ENCODE measurements at regions not wholly inside any gene's neighbourhood (a gene's known extent, or its start where the extent isn't known, plus 50 kb on each side); places are given as distances from the start of the nearest gene placed in this dataset.

DNA sequence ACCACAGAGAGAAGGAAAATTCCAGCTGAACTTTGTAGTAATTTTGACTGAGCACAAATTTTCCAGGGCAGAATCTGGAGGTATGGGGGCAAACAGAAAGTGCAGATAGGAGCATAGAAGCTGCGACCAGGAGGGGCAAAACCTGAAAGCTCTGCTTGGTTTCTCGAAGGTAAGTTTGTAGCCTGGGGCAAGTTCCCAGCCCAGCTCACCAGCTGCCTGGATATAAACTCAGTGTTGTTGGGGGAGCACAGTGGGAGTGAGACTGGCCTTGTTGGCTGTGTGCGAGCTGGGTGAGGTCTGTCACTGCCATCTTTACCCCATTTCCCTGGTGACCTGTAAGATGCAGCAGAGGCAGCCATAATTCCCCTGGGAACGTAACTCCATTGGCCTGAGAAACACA is 213.5 kb upstream of the POF1B start:
- H3K4me1 Mint-ChIP-seq (ENCODE audit: insufficient read depth, unreplicated experiment) = no peaks in the 10 kb centered on the region
- no peaks in the 10 kb centered on the region for H3K36me3 Mint-ChIP-seq (ENCODE audit: insufficient read depth, unreplicated experiment)
- ChIA-PET POLR2A (no interaction called here), CTCF (no interaction called here)
- H3K27ac Mint-ChIP-seq (ENCODE audit: low read depth, unreplicated experiment) = no peak overlapping the region
- no peaks in the 10 kb centered on the region for H3K9me3 Mint-ChIP-seq (ENCODE audit: unreplicated experiment)
- BruUV-seq (replicated peaks) = no TSS peak
- H3K4me3 Mint-ChIP-seq (ENCODE audit: unreplicated experiment) = no peak overlapping the region
- DNase-seq (ENCODE audit: unreplicated experiment) = no peak
- TF ChIP-seq CTCF (IDR thresholded peaks at IDR 0.05; ENCODE audit: unreplicated experiment) = no peak
- no peaks in the 10 kb centered on the region for H3K27me3 Mint-ChIP-seq (ENCODE audit: insufficient read depth, unreplicated experiment)
- intact Hi-C loops (cut with micrococcal nuclease) = no loop called here

DNA sequence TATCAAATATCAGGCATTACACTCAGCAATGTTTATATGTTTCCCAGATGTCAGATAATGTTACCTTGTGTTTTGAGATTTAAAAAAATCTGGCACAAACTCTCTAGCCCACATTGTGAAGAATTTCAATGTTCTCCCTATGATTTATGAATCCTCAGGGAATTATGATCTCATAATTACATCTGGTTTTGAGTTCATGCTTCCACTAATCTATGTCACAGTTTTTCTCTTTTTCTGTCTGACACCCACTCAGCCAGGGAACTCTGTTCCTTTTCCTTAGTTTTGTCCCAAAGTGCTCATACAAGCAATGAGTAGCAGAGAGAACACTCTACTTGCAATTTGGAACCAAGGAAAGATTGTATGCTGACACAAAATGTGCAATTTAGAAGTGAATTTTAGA is 212.1 kb upstream of the POF1B start:
- Mint-ChIP-seq H3K36me3 (ENCODE audit: insufficient read depth, unreplicated experiment) (no peaks in the 10 kb centered on the region), H3K27ac (ENCODE audit: low read depth, unreplicated experiment) (no peak overlapping the region), H3K4me3 (ENCODE audit: unreplicated experiment) (no peak overlapping the region), H3K27me3 (ENCODE audit: insufficient read depth, unreplicated experiment) (no peaks in the 10 kb centered on the region), H3K4me1 (ENCODE audit: insufficient read depth, unreplicated experiment) (no peaks in the 10 kb centered on the region), H3K9me3 (ENCODE audit: unreplicated experiment) (no peaks in the 10 kb centered on the region)
- ChIA-PET CTCF (no interaction called here), POLR2A (no interaction called here)
- BruUV-seq (replicated peaks) = no TSS peak
- intact Hi-C loops (cut with micrococcal nuclease) = no loop called here
- TF ChIP-seq CTCF (IDR thresholded peaks at IDR 0.05; ENCODE audit: unreplicated experiment) = no peak
- no peak for DNase-seq (ENCODE audit: unreplicated experiment)

GRCh38 chrX:85590638-85591037 is 211.2 kb upstream of the POF1B start:
- CTCF ChIA-PET = interaction anchor here (0.6 kb wide), 1 partner anchor 255 kb away, joined by 3 read pairs; no protein-coding TSS in a partner anchor
- POLR2A ChIA-PET = interaction anchor here (0.7 kb wide), 1 partner anchor 431 kb away, joined by 5 read pairs; no protein-coding TSS in a partner anchor
- H3K4me1 Mint-ChIP-seq (ENCODE audit: insufficient read depth, unreplicated experiment) = no peaks in the 10 kb centered on the region

DNA sequence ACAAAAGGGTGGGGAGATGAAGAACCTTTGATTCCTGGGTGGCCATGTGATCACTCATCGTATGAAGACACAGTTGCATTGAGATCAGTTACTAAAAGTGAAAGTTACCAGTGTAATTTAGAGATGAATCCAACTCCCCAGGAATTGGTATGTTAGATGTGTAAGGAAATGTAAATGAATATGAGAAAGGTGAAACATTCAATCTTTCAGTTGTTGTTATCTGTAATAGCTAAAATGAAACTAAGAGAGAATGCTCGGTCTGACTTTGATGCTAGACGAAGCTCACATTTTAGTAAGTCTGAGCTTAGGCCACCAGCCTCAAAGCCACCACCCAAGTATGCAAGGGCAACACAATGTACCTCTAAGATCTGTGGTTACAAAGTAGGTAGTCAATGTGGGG is 194.3 kb upstream of the POF1B start:
- ChIA-PET POLR2A (no interaction called here), CTCF (interaction anchor here (1.1 kb wide), 1 partner anchor 28 kb away, joined by 3 read pairs; no protein-coding TSS in a partner anchor)
- DNase-seq (ENCODE audit: unreplicated experiment) = no peak
- intact Hi-C loops (cut with micrococcal nuclease) = no loop called here
- Mint-ChIP-seq H3K27ac (ENCODE audit: low read depth, unreplicated experiment) (no peak overlapping the region), H3K4me1 (ENCODE audit: insufficient read depth, unreplicated experiment) (peaks cover 6% of the 10 kb centered on the region), H3K4me3 (ENCODE audit: unreplicated experiment) (no peak overlapping the region), H3K9me3 (ENCODE audit: unreplicated experiment) (no peaks in the 10 kb centered on the region), H3K36me3 (ENCODE audit: insufficient read depth, unreplicated experiment) (peaks cover 6% of the 10 kb centered on the region), H3K27me3 (ENCODE audit: insufficient read depth, unreplicated experiment) (no peaks in the 10 kb centered on the region)
- BruUV-seq (replicated peaks) = no TSS peak
- no peak for TF ChIP-seq CTCF (IDR thresholded peaks at IDR 0.05; ENCODE audit: unreplicated experiment)

More at GRCh38 chrX:85590638-85591037, 211.2 kb upstream of the POF1B start:
- TF ChIP-seq CTCF (IDR thresholded peaks at IDR 0.05; ENCODE audit: unreplicated experiment) = no peak
- no peaks in the 10 kb centered on the region for H3K27me3 Mint-ChIP-seq (ENCODE audit: insufficient read depth, unreplicated experiment)
- no TSS peak for BruUV-seq (replicated peaks)
- no peak overlapping the region for H3K4me3 Mint-ChIP-seq (ENCODE audit: unreplicated experiment)
- DNase-seq (ENCODE audit: unreplicated experiment) = peak; percentile 3
- intact Hi-C loops (cut with micrococcal nuclease) = no loop called here
- H3K27ac Mint-ChIP-seq (ENCODE audit: low read depth, unreplicated experiment) = no peak overlapping the region
- H3K9me3 Mint-ChIP-seq (ENCODE audit: unreplicated experiment) = peaks cover 8% of the 10 kb centered on the region
- H3K36me3 Mint-ChIP-seq (ENCODE audit: insufficient read depth, unreplicated experiment) = no peaks in the 10 kb centered on the region

Data from MCF 10A (cell line).